Prostate gland (tissue), 2 donors: ENCODE measurements at regions not wholly inside any gene's neighbourhood (a gene's known extent, or its start where the extent isn't known, plus 50 kb on each side); places are given as distances from the start of the nearest gene placed in this dataset.

ENCODE experiments used
- DNase-seq: peaks from one replicate; pipeline ENCODE4 v3.0.0-alpha.2; 2019; ENCODE audit warnings: low spot score
- H3K27ac ChIP-seq, 2 donors: fragments of 200-600 bp; sonication (generic); 2 replicates each; pipeline ENCODE4 v1.5.1; 2017 to 2019
- H3K27me3 ChIP-seq: fragments of 200-600 bp; sonication (generic); replicated peaks from 2 replicates; pipeline ENCODE4 v1.5.1; 2019; ENCODE audit not compliant: insufficient read depth
- H3K36me3 ChIP-seq, 2 donors: fragments of 200-600 bp; sonication (generic); 1 replicate in 1 of 2; 2 replicates in 1 of 2; pipeline versions ENCODE4 v1.5.1 to v1.8.1; 2017 to 2019
- H3K4me1 ChIP-seq: fragments of 200-600 bp; sonication (generic); replicated peaks from 2 replicates; pipeline ENCODE4 v1.5.1; 2019
- H3K4me3 ChIP-seq, 2 donors: fragments of 200-600 bp; sonication (generic); 2 replicates each; pipeline ENCODE4 v1.5.1; 2017 to 2019
- H3K9me3 ChIP-seq: fragments of 200-600 bp; sonication (generic); 2 replicates; pipeline ENCODE4 v1.5.1; 2017
- CTCF ChIP-seq, 4 experiments: fragments of 200-600 bp in 2 of 4; fragments of 450-650 bp in 2 of 4; sonication (generic) in 2 of 4; IDR thresholded peaks; 1 replicate in 3 of 4; 2 replicates in 1 of 4; pipeline ENCODE4 v1.5.1; 2016 to 2019; ENCODE audit warnings: antibody characterized with exemption in 4 of 4, mild to moderate bottlenecking in 2 of 4, moderate library complexity in 2 of 4
- POLR2A ChIP-seq: fragments of 450-650 bp; IDR thresholded peaks from one replicate; pipeline ENCODE4 v1.6.1; 2016; ENCODE audit warnings: antibody characterized with exemption, mild to moderate bottlenecking
- POLR2AphosphoS5 ChIP-seq: sonication (generic); formaldehyde crosslinking; IDR thresholded peaks from one replicate; pipeline ENCODE4 v1.6.1; 2017; ENCODE audit warnings: antibody characterized with exemption
- WGBS: methylation state at CpG from one replicate; pipeline ENCODE4 v1.1.5; 2018; 5-methylcytosine and 5-hydroxymethylcytosine counted together
- intact Hi-C: fragments of 100-400 bp; cut with DNase I; formaldehyde crosslinking; loops from one replicate; pipeline ENCODE4 v1.14.2; 2022

- intact Hi-C loops, result no loop called here
- no peak overlapping the region for H3K27ac ChIP-seq
- TF ChIP-seq CTCF (IDR thresholded peaks at IDR 0.05) (no peak), POLR2A (no peak), POLR2AphosphoS5 (no peak)
- 79% methylated on average over 3 of the region's 3 CpGs for WGBS
- DNase-seq, result no peak
- no peaks in the 10 kb centered on the region for H3K9me3 ChIP-seq
- no peak overlapping the region for H3K4me3 ChIP-seq
- no peaks in the 10 kb centered on the region for H3K4me1 ChIP-seq
- H3K36me3 ChIP-seq, result no peaks in the 10 kb centered on the region
- no peaks in the 10 kb centered on the region for H3K27me3 ChIP-seq
Measured at GRCh38 chr10:61549861-61550260, 96.7 kb upstream of the TMEM26 start.

- intact Hi-C loops, result no loop called here
- H3K27ac ChIP-seq, result no peak overlapping the region
- no peaks in the 10 kb centered on the region for H3K4me1 ChIP-seq
- H3K36me3 ChIP-seq, result no peaks in the 10 kb centered on the region
- no peak for DNase-seq
- no peaks in the 10 kb centered on the region for H3K9me3 ChIP-seq
- no peak for TF ChIP-seq CTCF (IDR thresholded peaks at IDR 0.05)
- TF ChIP-seq POLR2AphosphoS5, result no peak
- no peak for TF ChIP-seq POLR2A
- H3K27me3 ChIP-seq, result no peaks in the 10 kb centered on the region
- no peak overlapping the region for H3K4me3 ChIP-seq
- WGBS, result 88% methylated on average over 4 of the region's 4 CpGs
Measured at GRCh38 chr10:61548364-61548763, 95.2 kb upstream of the TMEM26 start.

- Histone ChIP-seq H3K36me3 (no peaks in the 10 kb centered on the region), H3K9me3 (no peaks in the 10 kb centered on the region), H3K4me1 (no peaks in the 10 kb centered on the region), H3K27ac (no peak overlapping the region), H3K4me3 (no peak overlapping the region), H3K27me3 (no peaks in the 10 kb centered on the region)
- 92% methylated on average over 1 of the region's 1 CpG for WGBS
- intact Hi-C loops, result no loop called here
- DNase-seq, result no peak
- no peak for TF ChIP-seq POLR2A
Measured at GRCh38 chr10:61547297-61547696, 94.1 kb upstream of the TMEM26 start.

GRCh38 chr10:61545170-61545569, 92.0 kb upstream of the TMEM26 start:
- 95% methylated on average over 1 of the region's 1 CpG for WGBS
- no peaks in the 10 kb centered on the region for H3K9me3 ChIP-seq
- intact Hi-C loops, result no loop called here

GRCh38 chr10:61543831-61544230, 90.7 kb upstream of the TMEM26 start:
- intact Hi-C loops, result no loop called here
- Histone ChIP-seq H3K27me3 (no peaks in the 10 kb centered on the region), H3K27ac (no peak overlapping the region), H3K9me3 (no peaks in the 10 kb centered on the region), H3K4me3 (no peak overlapping the region), H3K4me1 (no peaks in the 10 kb centered on the region), H3K36me3 (no peaks in the 10 kb centered on the region)
- no peak for DNase-seq
- TF ChIP-seq CTCF (IDR thresholded peaks at IDR 0.05), result no peak
- no peak for TF ChIP-seq POLR2A
- TF ChIP-seq POLR2AphosphoS5, result no peak
- WGBS, result 70% methylated on average over 3 of the region's 3 CpGs

More at GRCh38 chr10:61545170-61545569, 92.0 kb upstream of the TMEM26 start:
- TF ChIP-seq CTCF (IDR thresholded peaks at IDR 0.05), result no peak
- no peaks in the 10 kb centered on the region for H3K4me1 ChIP-seq
- H3K27me3 ChIP-seq, result no peaks in the 10 kb centered on the region
- no peaks in the 10 kb centered on the region for H3K36me3 ChIP-seq
- no peak for DNase-seq
- H3K4me3 ChIP-seq, result no peak overlapping the region
- H3K27ac ChIP-seq, result no peak overlapping the region
